Ovary (tissue), 3 donors: ENCODE measurements at regions not wholly inside any gene's neighbourhood (a gene's known extent, or its start where the extent isn't known, plus 50 kb on each side); places are given as distances from the start of the nearest gene placed in this dataset.
"Not testable (repeated sequence)": the region's sequence is repeated elsewhere in the genome, so short reads cannot be mapped to it uniquely, and the experiment has no call there.

Source experiments
- EP300 ChIP-seq: sonication (generic); formaldehyde crosslinking; IDR thresholded peaks from one replicate; pipeline ENCODE4 v1.6.1; 2017; ENCODE audit warnings: antibody characterized with exemption
- POLR2A ChIP-seq: fragments of 450-650 bp; IDR thresholded peaks from one replicate; pipeline ENCODE4 v1.6.1; 2017; ENCODE audit warnings: antibody characterized with exemption, mild to moderate bottlenecking, moderate library complexity
- TF ChIP-seq, protein P1 (sequence below), 3 donors: fragments of 450-650 bp in 2 of 3; fragments of 200-600 bp in 1 of 3; IDR thresholded peaks; one replicate each; pipeline versions ENCODE4 v1.5.1 to v1.8.0; 2016 to 2022; ENCODE audit warnings: antibody characterized with exemption in 3 of 3, mild to moderate bottlenecking in 1 of 3
- donor health status: DM: no; HTN: no; CAD: no.

DNA sequence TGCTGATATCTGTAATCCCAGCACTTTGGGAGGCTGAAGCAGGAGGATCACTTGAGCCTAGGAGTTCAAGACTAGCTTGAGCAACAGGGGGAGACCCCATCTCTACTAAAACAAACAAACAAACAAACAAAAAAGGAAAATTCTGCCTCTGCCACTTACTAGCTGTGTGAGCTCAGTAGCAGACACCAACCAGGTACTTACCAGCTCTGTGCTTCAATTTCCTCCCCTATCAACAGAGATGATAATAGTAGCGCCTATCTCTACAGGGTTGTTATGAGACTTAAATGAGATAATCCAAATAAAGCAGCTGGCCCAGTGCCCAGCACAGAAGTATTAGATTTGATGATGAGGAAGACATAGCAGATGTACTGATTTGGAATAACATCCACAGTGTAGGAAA is 120.3 kb downstream of the LRRC37A3 start:
- TF ChIP-seq, protein P1, sequence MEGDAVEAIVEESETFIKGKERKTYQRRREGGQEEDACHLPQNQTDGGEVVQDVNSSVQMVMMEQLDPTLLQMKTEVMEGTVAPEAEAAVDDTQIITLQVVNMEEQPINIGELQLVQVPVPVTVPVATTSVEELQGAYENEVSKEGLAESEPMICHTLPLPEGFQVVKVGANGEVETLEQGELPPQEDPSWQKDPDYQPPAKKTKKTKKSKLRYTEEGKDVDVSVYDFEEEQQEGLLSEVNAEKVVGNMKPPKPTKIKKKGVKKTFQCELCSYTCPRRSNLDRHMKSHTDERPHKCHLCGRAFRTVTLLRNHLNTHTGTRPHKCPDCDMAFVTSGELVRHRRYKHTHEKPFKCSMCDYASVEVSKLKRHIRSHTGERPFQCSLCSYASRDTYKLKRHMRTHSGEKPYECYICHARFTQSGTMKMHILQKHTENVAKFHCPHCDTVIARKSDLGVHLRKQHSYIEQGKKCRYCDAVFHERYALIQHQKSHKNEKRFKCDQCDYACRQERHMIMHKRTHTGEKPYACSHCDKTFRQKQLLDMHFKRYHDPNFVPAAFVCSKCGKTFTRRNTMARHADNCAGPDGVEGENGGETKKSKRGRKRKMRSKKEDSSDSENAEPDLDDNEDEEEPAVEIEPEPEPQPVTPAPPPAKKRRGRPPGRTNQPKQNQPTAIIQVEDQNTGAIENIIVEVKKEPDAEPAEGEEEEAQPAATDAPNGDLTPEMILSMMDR (IDR thresholded peaks at IDR 0.05): not testable (repeated sequence)
- not testable (repeated sequence) for TF ChIP-seq POLR2A, EP300
